ENCODE measurements at regions not wholly inside any gene's neighbourhood (a gene's known extent, or its start where the extent isn't known, plus 50 kb on each side); places are given as distances from the start of the nearest gene placed in this dataset.
A peak's percentile ranks its signal among the peaks of the same experiment; 100 is the strongest.

DNA sequence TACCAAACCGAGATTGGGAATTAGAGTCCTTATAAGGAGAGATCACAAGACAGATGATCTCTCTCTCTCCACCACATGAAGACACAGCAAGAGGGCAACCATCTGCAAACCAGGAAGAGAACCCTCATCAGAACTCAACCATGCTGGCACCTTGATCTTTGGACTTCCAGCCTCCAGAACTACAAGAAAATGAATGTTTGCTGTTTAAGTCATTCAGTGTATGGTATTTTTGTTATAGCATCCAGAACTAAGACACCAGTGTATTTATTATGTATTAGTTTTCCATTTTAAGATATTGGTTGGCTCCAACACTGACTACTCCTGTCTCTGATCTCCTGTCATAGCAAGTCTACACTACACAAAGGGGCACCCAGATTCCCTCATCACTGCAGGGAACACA lies 86.9 kb downstream of the CCDC34 start:
- Histone ChIP-seq H2AFZ (ENCODE audit: insufficient read depth, low read length, poor library complexity) (no peak overlapping the region), H3K27ac (ENCODE audit: low read depth, low read length) (no peak overlapping the region), H3K23ac (ENCODE audit: low read length) (no peak overlapping the region), H3K4me1 (ENCODE audit: control insufficient read depth in 1 of 2, insufficient read depth in 2 of 2, low read length in 2 of 2) (no peaks in the 10 kb centered on the region), H2BK5ac (ENCODE audit: low read depth, low read length, poor library complexity) (no peak overlapping the region), H3K9ac (ENCODE audit: low read length) (no peak overlapping the region), H4K91ac (ENCODE audit: low read depth, low read length) (no peak overlapping the region), H2BK12ac (ENCODE audit: low read length) (no peak overlapping the region), H3K4me2 (ENCODE audit: low read length) (no peak overlapping the region), H2BK120ac (ENCODE audit: insufficient read depth, low read length, poor library complexity) (no peak overlapping the region), H3K18ac (ENCODE audit: low read length) (no peak overlapping the region), H3K79me2 (ENCODE audit: control insufficient read depth, insufficient read depth, low read length, poor library complexity) (no peaks in the 10 kb centered on the region), H3K9me3 (ENCODE audit: insufficient read depth, low read depth, low read length) (no peaks in the 10 kb centered on the region), H3K14ac (ENCODE audit: low read length) (no peak overlapping the region), H3K4ac (ENCODE audit: low read depth, low read length) (no peak overlapping the region), H3K36me3 (ENCODE audit: control insufficient read depth in 1 of 2, insufficient read depth in 2 of 2, low read length in 2 of 2) (no peaks in the 10 kb centered on the region), H2AK5ac (ENCODE audit: low read length) (no peak overlapping the region), H3K27me3 (ENCODE audit: insufficient read depth, low read length) (no peaks in the 10 kb centered on the region), H4K8ac (ENCODE audit: low read depth, low read length) (no peak overlapping the region), H3K79me1 (ENCODE audit: low read length) (no peaks in the 10 kb centered on the region), H4K12ac (ENCODE audit: low read depth, low read length) (no peak overlapping the region), H3K4me3 (ENCODE audit: low read depth, low read length) (no peak overlapping the region)
- peak; percentile 18 to 44 for DNase-seq
- WGBS (ENCODE audit: extremely low coverage, insufficient coverage, insufficient read length), result no CpG with 5 or more reads among the region's 1 CpG

DNA sequence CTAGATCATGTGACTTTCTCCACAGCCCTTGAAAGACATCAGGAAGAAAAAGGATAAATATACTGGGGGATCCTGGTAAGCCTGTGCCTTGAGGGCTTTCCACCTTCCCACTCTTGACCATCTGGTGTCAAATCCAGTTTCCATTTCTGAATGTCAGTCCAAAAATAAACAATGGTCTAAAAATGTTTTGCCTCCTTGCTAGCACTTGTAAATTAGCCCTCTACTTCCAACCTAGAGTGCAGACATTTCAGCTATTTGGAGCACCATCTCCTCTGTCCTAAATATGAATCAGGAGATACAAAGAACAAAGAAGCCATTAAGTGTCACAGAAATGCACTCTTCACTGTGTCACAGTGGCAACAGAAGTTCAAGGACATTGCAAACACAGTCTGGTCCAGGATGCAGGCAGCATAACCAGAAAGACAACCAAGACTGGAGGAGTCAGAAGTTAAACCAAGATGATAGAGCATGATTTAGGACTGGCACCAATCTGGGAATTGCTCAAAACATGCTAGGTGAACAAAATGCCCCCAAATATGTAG lies 88.1 kb downstream of the CCDC34 start:
- no peaks in the 10 kb centered on the region for H3K79me1 ChIP-seq (ENCODE audit: low read length)
- no peak overlapping the region for H3K4me3 ChIP-seq (ENCODE audit: low read depth, low read length)
- H3K4me2 ChIP-seq (ENCODE audit: low read length), result no peak overlapping the region
- H3K27me3 ChIP-seq (ENCODE audit: insufficient read depth, low read length), result no peaks in the 10 kb centered on the region
- H4K12ac ChIP-seq (ENCODE audit: low read depth, low read length), result no peak overlapping the region
- no peak overlapping the region for H4K91ac ChIP-seq (ENCODE audit: low read depth, low read length)
- H2AK5ac ChIP-seq (ENCODE audit: low read length), result no peak overlapping the region
- H3K14ac ChIP-seq (ENCODE audit: low read length), result no peak overlapping the region
- H2BK5ac ChIP-seq (ENCODE audit: low read depth, low read length, poor library complexity), result no peak overlapping the region
- no peak overlapping the region for H2AFZ ChIP-seq (ENCODE audit: insufficient read depth, low read length, poor library complexity)
- H3K23ac ChIP-seq (ENCODE audit: low read length), result no peak overlapping the region
- H3K18ac ChIP-seq (ENCODE audit: low read length), result no peak overlapping the region
- no peaks in the 10 kb centered on the region for H3K79me2 ChIP-seq (ENCODE audit: control insufficient read depth, insufficient read depth, low read length, poor library complexity)
- H2BK120ac ChIP-seq (ENCODE audit: insufficient read depth, low read length, poor library complexity), result no peak overlapping the region
- no peaks in the 10 kb centered on the region for H3K36me3 ChIP-seq (ENCODE audit: control insufficient read depth in 1 of 2, insufficient read depth in 2 of 2, low read length in 2 of 2)
- H3K4ac ChIP-seq (ENCODE audit: low read depth, low read length), result no peak overlapping the region
- no peak overlapping the region for H4K8ac ChIP-seq (ENCODE audit: low read depth, low read length)
- no peaks in the 10 kb centered on the region for H3K4me1 ChIP-seq (ENCODE audit: control insufficient read depth in 1 of 2, insufficient read depth in 2 of 2, low read length in 2 of 2)
- no peak overlapping the region for H2BK12ac ChIP-seq (ENCODE audit: low read length)
- H3K9ac ChIP-seq (ENCODE audit: low read length), result no peak overlapping the region
- no peak overlapping the region for H3K27ac ChIP-seq (ENCODE audit: low read depth, low read length)
- H3K9me3 ChIP-seq (ENCODE audit: insufficient read depth, low read depth, low read length), result no peaks in the 10 kb centered on the region
- DNase-seq, result peak in 1 of 2 donors; percentile 32

DNA sequence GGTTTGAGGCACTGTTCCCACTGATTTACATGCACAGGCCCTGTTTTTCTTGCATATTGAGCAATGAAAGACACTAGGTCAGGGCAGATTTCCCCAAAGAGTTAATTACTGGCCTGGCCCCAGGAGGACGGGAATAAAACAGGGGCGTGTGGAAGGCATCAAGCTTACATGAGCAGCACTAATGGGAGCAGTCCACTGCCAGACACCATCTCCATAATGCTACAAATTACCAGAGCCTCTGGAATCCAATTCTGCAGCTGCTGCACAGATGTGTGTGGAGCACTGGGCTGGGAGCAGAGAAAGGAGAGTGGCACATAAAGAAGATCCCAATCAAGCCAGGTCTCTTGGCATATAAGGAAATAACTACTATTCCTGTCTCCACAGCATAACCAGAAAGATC lies 96.9 kb downstream of the CCDC34 start:
- no peak for DNase-seq
- Histone ChIP-seq H4K91ac (ENCODE audit: low read depth, low read length) (no peak overlapping the region), H3K36me3 (ENCODE audit: control insufficient read depth in 1 of 2, insufficient read depth in 2 of 2, low read length in 2 of 2) (no peaks in the 10 kb centered on the region), H2BK120ac (ENCODE audit: insufficient read depth, low read length, poor library complexity) (no peak overlapping the region), H3K23ac (ENCODE audit: low read length) (no peak overlapping the region), H3K9ac (ENCODE audit: low read length) (no peak overlapping the region), H3K4ac (ENCODE audit: low read depth, low read length) (no peak overlapping the region), H2BK12ac (ENCODE audit: low read length) (no peak overlapping the region), H3K79me2 (ENCODE audit: control insufficient read depth, insufficient read depth, low read length, poor library complexity) (no peaks in the 10 kb centered on the region), H4K12ac (ENCODE audit: low read depth, low read length) (no peak overlapping the region), H3K79me1 (ENCODE audit: low read length) (no peaks in the 10 kb centered on the region), H3K14ac (ENCODE audit: low read length) (no peak overlapping the region), H3K27me3 (ENCODE audit: insufficient read depth, low read length) (no peaks in the 10 kb centered on the region), H2AFZ (ENCODE audit: insufficient read depth, low read length, poor library complexity) (no peak overlapping the region), H2BK5ac (ENCODE audit: low read depth, low read length, poor library complexity) (no peak overlapping the region), H2AK5ac (ENCODE audit: low read length) (no peak overlapping the region), H3K9me3 (ENCODE audit: insufficient read depth, low read depth, low read length) (no peaks in the 10 kb centered on the region), H3K18ac (ENCODE audit: low read length) (no peak overlapping the region), H3K4me2 (ENCODE audit: low read length) (no peak overlapping the region), H3K4me3 (ENCODE audit: low read depth, low read length) (no peak overlapping the region), H3K27ac (ENCODE audit: low read depth, low read length) (no peak overlapping the region), H3K4me1 (ENCODE audit: control insufficient read depth in 1 of 2, insufficient read depth in 2 of 2, low read length in 2 of 2) (no peaks in the 10 kb centered on the region), H4K8ac (ENCODE audit: low read depth, low read length) (no peak overlapping the region)
- no CpG with 5 or more reads among the region's 2 CpGs for WGBS (ENCODE audit: extremely low coverage, insufficient coverage, insufficient read length)

DNA sequence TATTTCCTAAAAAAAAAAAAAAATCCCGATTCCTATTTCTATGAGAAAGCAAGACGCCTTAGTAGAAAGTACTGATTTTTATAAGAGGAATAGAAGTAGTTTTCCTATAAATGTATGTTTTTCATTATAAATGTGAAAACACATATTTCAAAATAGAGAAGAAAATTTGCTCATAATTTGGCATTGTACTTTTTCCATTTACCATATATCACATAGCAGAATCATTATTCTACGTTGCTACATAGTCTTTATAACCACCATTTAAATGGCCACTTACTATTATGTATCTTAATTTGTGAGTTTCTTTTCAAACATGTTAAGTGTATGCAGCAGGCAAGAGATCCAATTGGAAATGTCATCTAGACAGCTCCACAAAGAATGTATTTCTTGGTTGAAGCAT lies 99.0 kb downstream of the CCDC34 start:
- H3K9ac ChIP-seq (ENCODE audit: low read length), result no peak overlapping the region
- H3K9me3 ChIP-seq (ENCODE audit: insufficient read depth, low read depth, low read length), result no peaks in the 10 kb centered on the region
- H4K12ac ChIP-seq (ENCODE audit: low read depth, low read length), result no peak overlapping the region
- H3K14ac ChIP-seq (ENCODE audit: low read length), result no peak overlapping the region
- H4K91ac ChIP-seq (ENCODE audit: low read depth, low read length), result no peak overlapping the region
- no peak overlapping the region for H2BK12ac ChIP-seq (ENCODE audit: low read length)
- no peak overlapping the region for H3K4me3 ChIP-seq (ENCODE audit: low read depth, low read length)
- H3K18ac ChIP-seq (ENCODE audit: low read length), result no peak overlapping the region
- H3K27ac ChIP-seq (ENCODE audit: low read depth, low read length), result no peak overlapping the region
- H2AFZ ChIP-seq (ENCODE audit: insufficient read depth, low read length, poor library complexity), result no peak overlapping the region
- no peak overlapping the region for H3K4ac ChIP-seq (ENCODE audit: low read depth, low read length)
- no peak overlapping the region for H2BK120ac ChIP-seq (ENCODE audit: insufficient read depth, low read length, poor library complexity)
- no peak for DNase-seq
- H3K4me1 ChIP-seq (ENCODE audit: control insufficient read depth in 1 of 2, insufficient read depth in 2 of 2, low read length in 2 of 2), result no peaks in the 10 kb centered on the region
- no peak overlapping the region for H2BK5ac ChIP-seq (ENCODE audit: low read depth, low read length, poor library complexity)
- H3K27me3 ChIP-seq (ENCODE audit: insufficient read depth, low read length), result no peaks in the 10 kb centered on the region
- H2AK5ac ChIP-seq (ENCODE audit: low read length), result no peak overlapping the region
- H3K79me2 ChIP-seq (ENCODE audit: control insufficient read depth, insufficient read depth, low read length, poor library complexity), result no peaks in the 10 kb centered on the region
- no peaks in the 10 kb centered on the region for H3K36me3 ChIP-seq (ENCODE audit: control insufficient read depth in 1 of 2, insufficient read depth in 2 of 2, low read length in 2 of 2)
- peaks cover under 1% of the 10 kb centered on the region for H3K79me1 ChIP-seq (ENCODE audit: low read length)
- H3K4me2 ChIP-seq (ENCODE audit: low read length), result no peak overlapping the region
- H4K8ac ChIP-seq (ENCODE audit: low read depth, low read length), result no peak overlapping the region
- H3K23ac ChIP-seq (ENCODE audit: low read length), result no peak overlapping the region
- no CpG with 5 or more reads among the region's 3 CpGs for WGBS (ENCODE audit: extremely low coverage, insufficient coverage, insufficient read length)
